Daoy (cell line): ENCODE measurements at regions not wholly inside any gene's neighbourhood (a gene's known extent, or its start where the extent isn't known, plus 50 kb on each side); places are given as distances from the start of the nearest gene placed in this dataset.
"Not testable (repeated sequence)": the region's sequence is repeated elsewhere in the genome, so short reads cannot be mapped to it uniquely, and the experiment has no call there.

ENCODE experiments used
- DNase-seq: peaks from one replicate; pipeline ENCODE4 v3.0.0-alpha.2; 2015; ENCODE audit warnings: low read depth

- no peak for DNase-seq
Observed at GRCh38 chr2:103367877-103368276, 606.0 kb downstream of the TMEM182 start.

GRCh38 chr2:103383541-103383940, 621.7 kb downstream of the TMEM182 start:
- DNase-seq, result no peak

- no peak for DNase-seq
Observed at GRCh38 chr2:103386872-103387271, 625.0 kb downstream of the TMEM182 start.

GRCh38 chr2:103387888-103388287, 626.1 kb downstream of the TMEM182 start:
- no peak for DNase-seq

GRCh38 chr2:103396152-103396551, 634.3 kb downstream of the TMEM182 start:
- no peak for DNase-seq

- peak; percentile 93 for DNase-seq
Observed at GRCh38 chr2:103401621-103402020, 639.8 kb downstream of the TMEM182 start.

GRCh38 chr2:103402336-103402735, 640.5 kb downstream of the TMEM182 start:
- DNase-seq, result no peak

- peak; percentile 13 for DNase-seq
Observed at GRCh38 chr2:103402944-103403343, 641.1 kb downstream of the TMEM182 start.

- DNase-seq, result not testable (repeated sequence)
Observed at GRCh38 chr2:103403388-103403787, 641.6 kb downstream of the TMEM182 start.

- DNase-seq, result no peak
Observed at GRCh38 chr2:103410221-103410620, 648.4 kb downstream of the TMEM182 start.

- DNase-seq, result no peak
Observed at GRCh38 chr2:103419506-103419905, 657.7 kb downstream of the TMEM182 start.

- DNase-seq, result no peak
Observed at GRCh38 chr2:103423100-103423499, 661.3 kb downstream of the TMEM182 start.

- no peak for DNase-seq
Observed at GRCh38 chr2:103427567-103427966, 665.7 kb downstream of the TMEM182 start.

- no peak for DNase-seq
Observed at GRCh38 chr2:103430191-103430590, 668.4 kb downstream of the TMEM182 start.

- DNase-seq, result peak; percentile 67
Observed at GRCh38 chr2:103435010-103435409, 673.2 kb downstream of the TMEM182 start.

GRCh38 chr2:103437161-103437560, 675.3 kb downstream of the TMEM182 start:
- no peak for DNase-seq

GRCh38 chr2:103445347-103445746, 683.5 kb downstream of the TMEM182 start:
- DNase-seq, result no peak

- no peak for DNase-seq
Observed at GRCh38 chr2:103448495-103448894, 686.7 kb downstream of the TMEM182 start.

- no peak for DNase-seq
Observed at GRCh38 chr2:103451283-103451682, 689.5 kb downstream of the TMEM182 start.

- DNase-seq, result no peak
Observed at GRCh38 chr2:103459283-103459682, 697.5 kb downstream of the TMEM182 start.

GRCh38 chr2:103462101-103462500, 700.3 kb downstream of the TMEM182 start:
- no peak for DNase-seq

- no peak for DNase-seq
Observed at GRCh38 chr2:103462712-103463111, 700.9 kb downstream of the TMEM182 start.

- peak; percentile 24 for DNase-seq
Observed at GRCh38 chr2:103464831-103465230, 703.0 kb downstream of the TMEM182 start.

GRCh38 chr2:103469800-103470199, 708.0 kb downstream of the TMEM182 start:
- DNase-seq, result no peak

GRCh38 chr2:103484906-103485305, 723.1 kb downstream of the TMEM182 start:
- no peak for DNase-seq
